NCI-H2081 treated with DMSO at 0.1 percent for 48 hours (cell line): ENCODE measurements at regions not wholly inside any gene's neighbourhood (a gene's known extent, or its start where the extent isn't known, plus 50 kb on each side); places are given as distances from the start of the nearest gene placed in this dataset.
"Not testable (repeated sequence)": the region's sequence is repeated elsewhere in the genome, so short reads cannot be mapped to it uniquely, and the experiment has no call there.

Experiments used
- DNase-seq: peaks from one replicate; lab custom pipeline; 2025; lab: John Stamatoyannopoulos, UW

- DNase-seq = no peak
Measured at GRCh38 chr2:17362956-17363355, 155.3 kb downstream of the RAD51AP2 start.

GRCh38 chr2:17355608-17356329, 162.5 kb downstream of the RAD51AP2 start:
- DNase-seq = no peak

GRCh38 chr2:17353263-17353662, 165.0 kb downstream of the RAD51AP2 start:
- DNase-seq = no peak

- DNase-seq = not testable (repeated sequence)
Measured at GRCh38 chr2:17342692-17343091, 175.5 kb downstream of the RAD51AP2 start.

- DNase-seq = no peak
Measured at GRCh38 chr2:17337507-17337906, 180.7 kb downstream of the RAD51AP2 start.

- no peak for DNase-seq
Measured at GRCh38 chr2:17336458-17336857, 181.8 kb downstream of the RAD51AP2 start.

GRCh38 chr2:17334300-17334699, 183.9 kb downstream of the RAD51AP2 start:
- DNase-seq = no peak

GRCh38 chr2:17331636-17332035, 186.6 kb downstream of the RAD51AP2 start:
- no peak for DNase-seq

- DNase-seq = no peak
Measured at GRCh38 chr2:17328161-17328560, 190.1 kb downstream of the RAD51AP2 start.

GRCh38 chr2:17327649-17328048, 190.6 kb downstream of the RAD51AP2 start:
- no peak for DNase-seq

GRCh38 chr2:17326717-17327116, 191.5 kb downstream of the RAD51AP2 start:
- no peak for DNase-seq

- DNase-seq = no peak
Measured at GRCh38 chr2:17323697-17324096, 194.5 kb downstream of the RAD51AP2 start.

GRCh38 chr2:17322461-17322860, 195.8 kb downstream of the RAD51AP2 start:
- DNase-seq = no peak

GRCh38 chr2:17319090-17319489, 199.2 kb downstream of the RAD51AP2 start:
- no peak for DNase-seq

GRCh38 chr2:17318013-17318412, 200.2 kb downstream of the RAD51AP2 start:
- no peak for DNase-seq

- no peak for DNase-seq
Measured at GRCh38 chr2:17317439-17317976, 200.7 kb downstream of the RAD51AP2 start.

GRCh38 chr2:17313261-17313660, 205.0 kb downstream of the RAD51AP2 start:
- no peak for DNase-seq

GRCh38 chr2:17311771-17312511, 206.3 kb downstream of the RAD51AP2 start:
- DNase-seq = no peak

GRCh38 chr2:17311106-17311619, 207.1 kb downstream of the RAD51AP2 start:
- DNase-seq = no peak

GRCh38 chr2:17309741-17310339, 208.4 kb downstream of the RAD51AP2 start:
- peak; percentile 41 for DNase-seq

- no peak for DNase-seq
Measured at GRCh38 chr2:17309181-17309580, 209.1 kb downstream of the RAD51AP2 start.

- DNase-seq = no peak
Measured at GRCh38 chr2:17306706-17307105, 211.5 kb downstream of the RAD51AP2 start.

- no peak for DNase-seq
Measured at GRCh38 chr2:17306219-17306618, 212.0 kb downstream of the RAD51AP2 start.
